A673 (cell line): ENCODE measurements at regions not wholly inside any gene's neighbourhood (a gene's known extent, or its start where the extent isn't known, plus 50 kb on each side); places are given as distances from the start of the nearest gene placed in this dataset.

Experiments used
- BruUV-seq: library from RNA; stranded (reverse); fragments of 400-500 nt; replicated peaks from 2 replicates; lab custom pipeline; 2021; lab: Mats Ljungman, UMichigan
- CTCF ChIA-PET: fragments of 300-600 bp; sonication (Branson Sonifier 250); formaldehyde crosslinking; loops from one replicate; lab custom pipeline; 2022; ENCODE audit warnings: antibody characterized with exemption; lab: Charles Lee
- POLR2A ChIA-PET: fragments of 300-600 bp; sonication (Branson Sonifier 250); formaldehyde crosslinking; loops from one replicate; lab custom pipeline; 2022; ENCODE audit warnings: antibody characterized with exemption; ENCODE audit not compliant: low non-redundant PET; lab: Charles Lee
- DNase-seq: peaks from one replicate; pipeline ENCODE4 v3.0.0-alpha.2; 2015; ENCODE audit warnings: low spot score
- H3K27ac ChIP-seq: fragments of 200-600 bp; sonication (generic); 2 replicates; pipeline ENCODE4 v1.5.1; 2016; ENCODE audit warnings: mixed run types, low read depth, mild to moderate bottlenecking, mixed read lengths, antibody characterized with exemption, low read length; ENCODE audit not compliant: poor library complexity, severe bottlenecking
- H3K27me3 ChIP-seq: fragments of 200-600 bp; sonication (generic); replicated peaks from 2 replicates; pipeline ENCODE4 v1.6.1; 2017; ENCODE audit warnings: mixed run types, low read depth, mild to moderate bottlenecking, mixed read lengths, antibody characterized with exemption, low read length; ENCODE audit not compliant: insufficient read depth, poor library complexity
- H3K36me3 ChIP-seq: fragments of 200-600 bp; sonication (generic); 2 replicates; pipeline ENCODE4 v1.6.1; 2016; ENCODE audit warnings: mixed run types, mild to moderate bottlenecking, mixed read lengths, antibody characterized with exemption, low read length; ENCODE audit not compliant: insufficient read depth, poor library complexity, severe bottlenecking
- H3K4me1 ChIP-seq: fragments of 200-600 bp; sonication (generic); 2 replicates; pipeline ENCODE4 v1.6.1; 2017; ENCODE audit warnings: mixed run types, mild to moderate bottlenecking, mixed read lengths, antibody characterized with exemption, low read length; ENCODE audit not compliant: insufficient read depth, poor library complexity, severe bottlenecking
- H3K4me3 ChIP-seq: fragments of 200-600 bp; sonication (generic); 2 replicates; pipeline ENCODE4 v1.5.1; 2016; ENCODE audit warnings: low read depth, mixed run types, mild to moderate bottlenecking, mixed read lengths, low read length; ENCODE audit not compliant: poor library complexity, severe bottlenecking
- H3K9me3 ChIP-seq: fragments of 200-600 bp; sonication (generic); 2 replicates; pipeline ENCODE4 v1.6.1; 2016; ENCODE audit warnings: mixed run types, low read depth, mild to moderate bottlenecking, mixed read lengths, antibody characterized with exemption, low read length; ENCODE audit not compliant: poor library complexity, severe bottlenecking
- CTCF ChIP-seq: fragments of 300-800, 200-600 bp; sonication (generic); conservative IDR thresholded peaks from 2 replicates; pipeline ENCODE4 v1.5.1; 2017; ENCODE audit warnings: low read depth, mild to moderate bottlenecking, antibody characterized with exemption, low read length, moderate library complexity, mixed read lengths
- EZH2 ChIP-seq: fragments of 200-600 bp; sonication (generic); IDR thresholded peaks from 2 replicates; pipeline ENCODE4 v1.6.1; 2017; ENCODE audit warnings: borderline replicate concordance, low read depth, mild to moderate bottlenecking, mixed read lengths, antibody characterized with exemption, low read length; ENCODE audit not compliant: poor library complexity, severe bottlenecking
- intact Hi-C: fragments of 100-400 bp; cut with micrococcal nuclease; formaldehyde crosslinking; loops from one replicate; pipeline ENCODE4 v1.10.0; 2022; ENCODE audit not compliant: unreplicated experiment

GRCh38 chr20:10897336-10897735, 223.5 kb upstream of the JAG1 start:
- no peak for DNase-seq
- BruUV-seq, result no TSS peak
- intact Hi-C loops, result no loop called here
- CTCF ChIA-PET, result no interaction called here
- H3K36me3 ChIP-seq, result no peaks in the 10 kb centered on the region
- no peaks in the 10 kb centered on the region for H3K27me3 ChIP-seq
- H3K27ac ChIP-seq, result no peak overlapping the region
- no peaks in the 10 kb centered on the region for H3K4me1 ChIP-seq
- POLR2A ChIA-PET, result no interaction called here
- H3K4me3 ChIP-seq, result no peak overlapping the region
- no peaks in the 10 kb centered on the region for H3K9me3 ChIP-seq
- TF ChIP-seq EZH2, result no peak
- TF ChIP-seq CTCF, result no peak

- Histone ChIP-seq H3K36me3 (no peaks in the 10 kb centered on the region), H3K27ac (no peak overlapping the region), H3K4me1 (no peaks in the 10 kb centered on the region), H3K9me3 (no peaks in the 10 kb centered on the region), H3K27me3 (no peaks in the 10 kb centered on the region), H3K4me3 (no peak overlapping the region)
- no peak for TF ChIP-seq EZH2
- TF ChIP-seq CTCF, result no peak
- DNase-seq, result no peak
- intact Hi-C loops, result no loop called here
- POLR2A ChIA-PET, result no interaction called here
- CTCF ChIA-PET, result no interaction called here
- BruUV-seq, result no TSS peak
Measured at GRCh38 chr20:10898552-10898951, 224.8 kb upstream of the JAG1 start.

- BruUV-seq, result no TSS peak
- POLR2A ChIA-PET, result no interaction called here
- Histone ChIP-seq H3K27ac (no peak overlapping the region), H3K27me3 (no peaks in the 10 kb centered on the region), H3K36me3 (no peaks in the 10 kb centered on the region), H3K4me1 (no peaks in the 10 kb centered on the region), H3K9me3 (no peaks in the 10 kb centered on the region), H3K4me3 (no peak overlapping the region)
- no peak for TF ChIP-seq EZH2
- no peak for TF ChIP-seq CTCF
- no peak for DNase-seq
- CTCF ChIA-PET, result no interaction called here
- intact Hi-C loops, result no loop called here
Measured at GRCh38 chr20:10902174-10902573, 228.4 kb upstream of the JAG1 start.
